ENCODE measurements at regions not wholly inside any gene's neighbourhood (a gene's known extent, or its start where the extent isn't known, plus 50 kb on each side); places are given as distances from the start of the nearest gene placed in this dataset.

DNA sequence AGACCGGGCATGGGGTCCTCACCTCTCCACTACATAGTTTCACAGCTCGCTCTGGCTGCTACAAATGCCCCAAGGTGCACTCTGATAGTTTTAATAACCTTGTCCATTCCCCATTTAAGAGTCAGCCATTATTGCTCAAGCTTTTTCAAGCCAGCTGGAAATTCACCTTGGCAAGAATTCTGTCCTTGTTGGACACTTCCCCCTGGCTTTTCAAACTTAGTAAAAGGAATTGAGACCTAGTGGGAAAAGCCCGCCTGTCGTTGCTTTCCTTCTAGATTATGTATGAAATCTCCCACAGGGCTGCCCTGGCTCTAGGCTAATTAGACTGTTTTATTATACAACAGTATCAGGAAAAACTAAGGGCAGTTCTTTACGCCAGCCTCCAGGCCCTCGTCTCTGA is 293.7 kb upstream of the GADL1 start (continued):
- TF ChIP-seq, protein P1, sequence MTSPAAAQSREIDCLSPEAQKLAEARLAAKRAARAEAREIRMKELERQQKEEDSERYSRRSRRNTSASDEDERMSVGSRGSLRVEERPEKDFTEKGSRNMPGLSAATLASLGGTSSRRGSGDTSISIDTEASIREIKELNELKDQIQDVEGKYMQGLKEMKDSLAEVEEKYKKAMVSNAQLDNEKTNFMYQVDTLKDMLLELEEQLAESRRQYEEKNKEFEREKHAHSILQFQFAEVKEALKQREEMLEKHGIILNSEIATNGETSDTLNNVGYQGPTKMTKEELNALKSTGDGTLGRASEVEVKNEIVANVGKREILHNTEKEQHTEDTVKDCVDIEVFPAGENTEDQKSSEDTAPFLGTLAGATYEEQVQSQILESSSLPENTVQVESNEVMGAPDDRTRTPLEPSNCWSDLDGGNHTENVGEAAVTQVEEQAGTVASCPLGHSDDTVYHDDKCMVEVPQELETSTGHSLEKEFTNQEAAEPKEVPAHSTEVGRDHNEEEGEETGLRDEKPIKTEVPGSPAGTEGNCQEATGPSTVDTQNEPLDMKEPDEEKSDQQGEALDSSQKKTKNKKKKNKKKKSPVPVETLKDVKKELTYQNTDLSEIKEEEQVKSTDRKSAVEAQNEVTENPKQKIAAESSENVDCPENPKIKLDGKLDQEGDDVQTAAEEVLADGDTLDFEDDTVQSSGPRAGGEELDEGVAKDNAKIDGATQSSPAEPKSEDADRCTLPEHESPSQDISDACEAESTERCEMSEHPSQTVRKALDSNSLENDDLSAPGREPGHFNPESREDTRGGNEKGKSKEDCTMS (CRISPR knock-in tag; conservative IDR thresholded peaks at IDR 0.05) = no peak

DNA sequence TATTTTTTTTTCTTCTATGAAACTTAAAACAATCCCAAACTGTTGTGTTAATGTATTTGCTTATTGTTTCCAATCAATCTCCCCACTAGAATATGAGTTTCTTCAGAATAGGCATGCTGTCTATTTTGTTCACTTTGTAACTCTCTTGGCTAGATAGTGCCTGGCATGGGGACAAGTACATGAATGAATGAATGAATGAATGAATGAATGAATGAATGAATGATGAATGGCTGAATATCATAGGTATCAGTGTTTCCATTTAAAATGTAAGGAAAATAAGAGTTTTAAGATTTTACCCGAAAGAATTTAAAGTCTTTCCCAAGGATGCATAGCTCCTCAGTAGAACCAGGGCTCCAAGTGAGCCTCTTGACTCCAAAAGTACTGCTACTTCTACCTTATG is 294.9 kb upstream of the GADL1 start:
- no peaks in the 10 kb centered on the region for H3K9me3 ChIP-seq (ENCODE audit: low read length)
- intact Hi-C loops (cut with micrococcal nuclease; ENCODE audit: unreplicated experiment) = no loop called here
- FAIRE-seq (no peak), DNase-seq (ENCODE audit: low spot score) (no peak), ATAC-seq (no peak)
- no TSS peak for BruUV-seq (replicated peaks)
- no peak overlapping the region for H3K9ac ChIP-seq (ENCODE audit: insufficient read depth, low read depth, low read length)
- ChIA-PET POLR2A (no interaction called here), CTCF (ENCODE audit: low intra/inter-chr PET ratio, low total read pairs) (no interaction called here)
- H3K4me3 ChIP-seq (replicated peaks in 1 of 3; ENCODE audit: insufficient read depth in 1 of 3, low read depth in 2 of 3, low read length in 3 of 3) = no peak overlapping the region
- no peak overlapping the region for H2AFZ ChIP-seq (ENCODE audit: low read length)
- H3K27me3 ChIP-seq (ENCODE audit: control insufficient read depth in 1 of 2, insufficient read depth in 2 of 2, low read length in 2 of 2) = no peaks in the 10 kb centered on the region
- H3K27ac ChIP-seq (ENCODE audit: extremely low read length, insufficient read depth, low read length) = no peak overlapping the region
- no peaks in the 10 kb centered on the region for H3K79me2 ChIP-seq (ENCODE audit: insufficient read depth, low read length)
- peaks cover 39% of the 10 kb centered on the region for H3K4me1 ChIP-seq (ENCODE audit: insufficient read depth, low read length)
- in situ Hi-C loops (cut with HindIII; ENCODE audit: extremely low pct_ligation_motif_present, low pct_unique_long_range_greater_than_20kb) = no loop called here
- WGBS (ENCODE audit: low lambda C conversion rate) = 42% methylated on average over 1 of the region's 1 CpG
- no peak overlapping the region for H3K4me2 ChIP-seq (ENCODE audit: low read depth, low read length)
- no peaks in the 10 kb centered on the region for H4K20me1 ChIP-seq (ENCODE audit: insufficient read depth, low read length)
- TF ChIP-seq MLXIP (CRISPR knock-in tag; IDR thresholded peaks at IDR 0.05; ENCODE audit: borderline replicate concordance) (no peak), ZNF24 (IDR thresholded peaks at IDR 0.05) (0 out of 2 replicates have a peak, but pooled peaks have one; percentile 12)
- no peaks in the 10 kb centered on the region for H3K36me3 ChIP-seq (replicated peaks in 1 of 2; ENCODE audit: control insufficient read depth in 1 of 2, insufficient read depth in 2 of 2, low read length in 2 of 2)

Measured in HepG2 (cell line).